K562 (cell line): ENCODE measurements at regions not wholly inside any gene's neighbourhood (a gene's known extent, or its start where the extent isn't known, plus 50 kb on each side); places are given as distances from the start of the nearest gene placed in this dataset.

Experiments used
- ATAC-seq: fragments of 200-7000 bp; cut with Tn5 transposase; 3 replicates; pipeline ENCODE4 v1.9.1; 2020; ENCODE audit warnings: moderate library complexity
- BruUV-seq: library from RNA; stranded (reverse); fragments of 400-500 nt; replicated peaks from 2 replicates; lab custom pipeline; 2021; lab: Mats Ljungman, UMichigan
- CTCF ChIA-PET: fragments of 300-600 bp; formaldehyde crosslinking; extraction: SDS; loops from one replicate; lab custom pipeline; 2021; ENCODE audit warnings: low intra/inter-chr PET ratio; lab: Yijun Ruan, JAX
- POLR2A ChIA-PET: fragments of 300-600, 350-650 bp; sonication (Branson Sonifier 250); formaldehyde crosslinking; extraction: SDS; loops from one replicate; lab custom pipeline; 2021; ENCODE audit warnings: antibody characterized with exemption, inconsistent platforms; lab: Yijun Ruan, JAX
- DNase-seq, 4 experiments: peaks; one replicate each; pipeline versions ENCODE4 v3.0.0 to v3.0.0-alpha.2; 2011 to 2018; ENCODE audit warnings: low spot score in 3 of 4, mixed read lengths in 3 of 4; ENCODE audit errors: extremely low read depth in 1 of 4
- FAIRE-seq: peaks from 2 replicates; lab custom pipeline; 2011; peaks lifted over from hg19 to GRCh38; lab: Jason Lieb, UNC
- H2AFZ ChIP-seq: 2 replicates; pipeline ENCODE4 v1.6.0; 2011; ENCODE audit warnings: low read depth, low read length, control low read depth, inconsistent platforms
- H3K27ac ChIP-seq: fragments of 200-600 bp; 3 replicates; pipeline ENCODE4 v1.8.0; 2011; ENCODE audit warnings: low read depth, mild to moderate bottlenecking, control low read depth, inconsistent platforms, low read length, moderate library complexity, mixed read lengths; ENCODE audit errors: extremely low read depth
- H3K27me3 ChIP-seq, 2 experiments: fragments of 300-600 bp in 1 of 2; 2 replicates in 1 of 2; 3 replicates in 1 of 2; pipeline versions ENCODE4 v1.6.0 to v1.8.0; 2011; ENCODE audit warnings: inconsistent platforms in 2 of 2, low read length in 2 of 2, mild to moderate bottlenecking in 1 of 2, mixed read lengths in 1 of 2, moderate library complexity in 1 of 2; ENCODE audit not compliant: control insufficient read depth in 2 of 2, insufficient read depth in 2 of 2
- H3K36me3 ChIP-seq: fragments of 300-600 bp; 3 replicates; pipeline ENCODE4 v1.8.0; 2011; ENCODE audit warnings: mild to moderate bottlenecking, low read length, inconsistent platforms; ENCODE audit not compliant: control insufficient read depth, insufficient read depth
- H3K4me1 ChIP-seq, 2 experiments: fragments of 200-600 bp in 1 of 2; replicated peaks in 1 of 2; 2 replicates in 1 of 2; 3 replicates in 1 of 2; pipeline versions ENCODE4 v1.5.1 to v1.8.0; 2011; ENCODE audit warnings: inconsistent platforms in 2 of 2, low read length in 2 of 2, mild to moderate bottlenecking in 1 of 2, mixed read lengths in 1 of 2, moderate library complexity in 1 of 2; ENCODE audit not compliant: control insufficient read depth in 2 of 2, insufficient read depth in 2 of 2
- H3K4me2 ChIP-seq: 2 replicates; pipeline ENCODE4 v1.6.1; 2011; ENCODE audit warnings: low read length, control low read depth, inconsistent platforms, mixed read lengths; ENCODE audit not compliant: insufficient read depth
- H3K4me3 ChIP-seq: fragments of 200-600 bp; sonication (generic), shearing (Covaris generic); 2 replicates; pipeline ENCODE4 v1.5.1; 2016; ENCODE audit warnings: control low read depth, inconsistent platforms
- H3K79me2 ChIP-seq: fragments of 200-600 bp; 3 replicates; pipeline ENCODE4 v1.8.0; 2011; ENCODE audit warnings: low read length, inconsistent platforms; ENCODE audit not compliant: control insufficient read depth, insufficient read depth
- H3K9ac ChIP-seq, 2 experiments: 2 replicates each; pipeline versions ENCODE4 v1.6.0 to v1.6.1; 2011; ENCODE audit warnings: low read depth in 2 of 2, low read length in 2 of 2, control low read depth in 1 of 2, inconsistent platforms in 1 of 2, mild to moderate bottlenecking in 1 of 2, mixed read lengths in 1 of 2; ENCODE audit not compliant: insufficient read depth in 1 of 2
- H3K9me1 ChIP-seq: one replicate; pipeline ENCODE4 v1.6.0; 2011; ENCODE audit warnings: inconsistent platforms, mild to moderate bottlenecking, low read length, moderate library complexity; ENCODE audit not compliant: control insufficient read depth, insufficient read depth
- H3K9me3 ChIP-seq: replicated peaks from 2 replicates; pipeline ENCODE4 v1.5.1; 2011; ENCODE audit warnings: low read depth, low read length, inconsistent platforms; ENCODE audit not compliant: control insufficient read depth, insufficient read depth
- H4K20me1 ChIP-seq: replicated peaks from 2 replicates; pipeline ENCODE4 v1.6.1; 2011; ENCODE audit warnings: low read length, inconsistent platforms, mixed read lengths; ENCODE audit not compliant: control insufficient read depth, insufficient read depth
- CCAR2 ChIP-seq: fragments of 200-400 bp; formaldehyde crosslinking; IDR thresholded peaks from 2 replicates; pipeline ENCODE4 v1.6.1; 2017; ENCODE audit warnings: mild to moderate bottlenecking, low read depth, low read length
- CEBPZ ChIP-seq: fragments of 150-350 bp; IDR thresholded peaks from 2 replicates; pipeline ENCODE4 v1.6.1; 2014; ENCODE audit warnings: low read depth, mild to moderate bottlenecking, low read length, borderline replicate concordance
- GABPB1 ChIP-seq: sonication (generic); formaldehyde crosslinking; IDR thresholded peaks from 2 replicates; pipeline ENCODE4 v1.8.0; 2022; ENCODE audit warnings: mild to moderate bottlenecking, missing genetic modification reagents
- HINFP ChIP-seq: fragments of 450-650 bp; conservative IDR thresholded peaks from 2 replicates; pipeline ENCODE4 v1.6.1; 2016; ENCODE audit warnings: missing genetic modification characterization, low read depth, mild to moderate bottlenecking, control low read depth, missing compliant biosample characterization
- SIRT6 ChIP-seq: IDR thresholded peaks from one replicate; pipeline ENCODE4 v1.6.1; 2012; ENCODE audit warnings: low read depth, mild to moderate bottlenecking, control low read depth, inconsistent platforms, low read length, moderate library complexity
- TGIF2 ChIP-seq: sonication (generic); formaldehyde crosslinking; IDR thresholded peaks from 2 replicates; pipeline ENCODE4 v1.8.1; 2022; ENCODE audit warnings: mild to moderate bottlenecking, missing genetic modification reagents, moderate library complexity
- ZBTB1 ChIP-seq: sonication (generic); formaldehyde crosslinking; IDR thresholded peaks from 2 replicates; pipeline ENCODE4 v1.8.1; 2023; ENCODE audit warnings: missing genetic modification reagents, low read depth, mild to moderate bottlenecking, borderline replicate concordance
- WGBS: fragments of 100-300 bp; shearing (Covaris generic); methylation state at CpG from one replicate; pipeline ENCODE4 v1.1.6; 2016; ENCODE audit warnings: low coverage, mixed read lengths; ENCODE audit not compliant: insufficient coverage; ENCODE audit errors: missing lambda C conversion rate; 5-methylcytosine and 5-hydroxymethylcytosine counted together
- in situ Hi-C: fragments of 300-500 bp; cut with MboI; formaldehyde crosslinking; loops from 4 replicates; pipeline ENCODE4 v1.15.0; 2018; ENCODE audit warnings: inconsistent platforms, mixed read lengths
- intact Hi-C: fragments of 100-400 bp; cut with micrococcal nuclease; formaldehyde crosslinking; loops from 2 replicates; pipeline ENCODE4 v1.14.2; 2022

GRCh38 chr3:147914532-147914931 is 505.4 kb downstream of the ZIC1 start:
- H3K4me2 ChIP-seq = no peak overlapping the region
- H3K9me1 ChIP-seq = no peaks in the 10 kb centered on the region
- no peaks in the 10 kb centered on the region for H3K36me3 ChIP-seq
- H3K4me1 ChIP-seq = no peaks in the 10 kb centered on the region
- H3K4me3 ChIP-seq = no peak overlapping the region
- FAIRE-seq (no peak), DNase-seq (no peak), ATAC-seq (no peak)
- no peaks in the 10 kb centered on the region for H4K20me1 ChIP-seq
- WGBS = 0% methylated on average over 1 of the region's 1 CpG
- intact Hi-C loops = no loop called here
- in situ Hi-C loops = no loop called here
- ChIA-PET CTCF (no interaction called here), POLR2A (interaction anchor here (1.1 kb wide), 1 partner anchor 114 kb away, joined by 3 read pairs; no protein-coding TSS in a partner anchor)
- no peaks in the 10 kb centered on the region for H3K27me3 ChIP-seq
- H3K9me3 ChIP-seq = no peaks in the 10 kb centered on the region; the same call in 1 of the 2 replicates
- H3K9ac ChIP-seq = no peak overlapping the region
- no peak overlapping the region for H3K27ac ChIP-seq
- H2AFZ ChIP-seq = no peak overlapping the region
- no peaks in the 10 kb centered on the region for H3K79me2 ChIP-seq
- no TSS peak for BruUV-seq
- no peak for TF ChIP-seq SIRT6
- no peak for TF ChIP-seq GABPB1 (CRISPR knock-in tag)
- TF ChIP-seq HINFP (tag) = no peak
- no peak for TF ChIP-seq ZBTB1
- no peak for TF ChIP-seq TGIF2 (CRISPR knock-in tag)
- no peak for TF ChIP-seq CEBPZ
- TF ChIP-seq CCAR2 = no peak
